ENCODE measurements at regions not wholly inside any gene's neighbourhood (a gene's known extent, or its start where the extent isn't known, plus 50 kb on each side); places are given as distances from the start of the nearest gene placed in this dataset.

DNA sequence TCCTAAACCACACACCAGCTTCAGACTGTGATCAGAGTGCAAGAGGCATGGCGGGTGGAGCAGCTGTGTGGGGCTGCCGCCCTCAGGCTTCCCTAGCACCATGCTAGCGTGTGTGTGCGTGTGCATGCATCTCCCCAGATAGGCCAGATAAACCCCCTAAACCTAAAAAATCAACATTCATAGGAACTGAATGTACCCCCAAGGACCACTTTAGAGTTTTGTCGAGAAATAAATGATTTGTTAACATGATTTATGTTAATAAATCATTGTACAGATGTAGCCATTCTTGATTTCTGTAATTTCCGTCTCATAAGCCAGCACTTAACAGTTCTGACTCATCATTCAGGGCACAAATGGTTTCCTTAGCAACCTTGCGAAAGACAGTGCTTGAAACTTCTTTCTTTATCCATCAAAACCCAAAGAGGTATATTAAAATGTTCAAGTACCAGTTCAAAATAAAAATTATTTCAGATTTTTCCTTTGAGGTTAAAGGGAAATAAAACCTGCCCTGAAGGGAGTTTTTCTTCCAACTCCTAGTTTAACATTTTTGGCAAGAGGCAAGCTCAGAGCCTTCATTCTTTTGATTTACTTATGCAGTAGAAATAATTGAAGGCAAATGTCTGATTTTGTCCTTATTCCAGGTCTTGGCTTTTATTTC is 206.2 kb upstream of the RGS6 start:
- TF ChIP-seq, protein P1, sequence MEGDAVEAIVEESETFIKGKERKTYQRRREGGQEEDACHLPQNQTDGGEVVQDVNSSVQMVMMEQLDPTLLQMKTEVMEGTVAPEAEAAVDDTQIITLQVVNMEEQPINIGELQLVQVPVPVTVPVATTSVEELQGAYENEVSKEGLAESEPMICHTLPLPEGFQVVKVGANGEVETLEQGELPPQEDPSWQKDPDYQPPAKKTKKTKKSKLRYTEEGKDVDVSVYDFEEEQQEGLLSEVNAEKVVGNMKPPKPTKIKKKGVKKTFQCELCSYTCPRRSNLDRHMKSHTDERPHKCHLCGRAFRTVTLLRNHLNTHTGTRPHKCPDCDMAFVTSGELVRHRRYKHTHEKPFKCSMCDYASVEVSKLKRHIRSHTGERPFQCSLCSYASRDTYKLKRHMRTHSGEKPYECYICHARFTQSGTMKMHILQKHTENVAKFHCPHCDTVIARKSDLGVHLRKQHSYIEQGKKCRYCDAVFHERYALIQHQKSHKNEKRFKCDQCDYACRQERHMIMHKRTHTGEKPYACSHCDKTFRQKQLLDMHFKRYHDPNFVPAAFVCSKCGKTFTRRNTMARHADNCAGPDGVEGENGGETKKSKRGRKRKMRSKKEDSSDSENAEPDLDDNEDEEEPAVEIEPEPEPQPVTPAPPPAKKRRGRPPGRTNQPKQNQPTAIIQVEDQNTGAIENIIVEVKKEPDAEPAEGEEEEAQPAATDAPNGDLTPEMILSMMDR (IDR thresholded peaks at IDR 0.05) = no peak
- TF ChIP-seq POLR2A (IDR thresholded peaks at IDR 0.05) = no peak
